ENCODE measurements at regions not wholly inside any gene's neighbourhood (a gene's known extent, or its start where the extent isn't known, plus 50 kb on each side); places are given as distances from the start of the nearest gene placed in this dataset.
"Not testable (repeated sequence)": the region's sequence is repeated elsewhere in the genome, so short reads cannot be mapped to it uniquely, and the experiment has no call there.

DNA sequence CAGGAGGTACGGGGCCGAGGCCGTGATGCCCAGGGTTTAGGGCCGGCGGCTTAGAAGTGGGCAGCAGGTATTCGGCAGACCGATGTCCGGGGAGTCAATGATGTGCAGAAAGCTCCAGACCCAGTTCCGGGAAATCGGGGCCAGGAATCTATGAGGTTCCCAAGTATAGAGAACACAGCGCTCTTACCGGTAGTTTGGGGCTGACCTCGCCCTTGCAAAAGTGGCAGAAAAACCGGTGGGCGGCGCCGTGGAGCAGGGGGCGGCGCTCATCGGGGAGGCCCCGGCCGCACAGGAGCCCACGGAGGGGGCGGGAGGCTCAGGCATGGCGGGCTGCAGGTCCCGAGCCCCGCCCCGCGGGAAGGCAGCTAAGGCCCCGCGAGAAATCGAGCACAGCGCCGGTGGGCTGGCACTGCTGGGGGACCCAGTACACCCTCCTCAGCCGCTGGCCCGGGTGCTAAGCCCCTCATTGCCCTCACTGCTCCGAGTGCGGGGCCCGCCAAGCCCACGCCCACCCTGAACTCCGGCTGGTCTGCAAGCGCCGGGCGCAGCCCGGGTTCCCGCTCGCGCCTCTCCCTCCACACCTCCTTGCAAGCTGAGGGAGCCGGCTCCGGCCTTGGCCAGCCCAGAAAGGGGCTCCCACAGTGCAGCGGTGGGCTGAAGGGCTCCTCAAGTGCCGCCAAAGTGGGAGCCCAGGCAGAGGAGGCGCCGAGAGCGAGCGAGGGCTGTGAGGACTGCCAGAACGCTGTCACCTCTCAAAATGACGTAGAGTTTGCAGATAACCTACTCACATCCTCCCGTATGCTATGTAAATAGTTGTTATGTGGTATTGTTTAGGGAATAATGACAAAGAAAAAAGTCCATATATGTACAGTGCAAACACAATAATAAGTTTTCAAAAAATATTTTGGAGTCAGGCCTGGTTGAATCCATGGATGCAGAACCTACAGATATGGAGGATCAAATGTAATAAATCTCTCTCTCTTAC, 80.6 kb upstream of the NBPF20 start:
- H2BK5ac ChIP-seq (ENCODE audit: low read length); H2AK5ac ChIP-seq (ENCODE audit: low read length); H3K36me3 ChIP-seq (ENCODE audit: control insufficient read depth, insufficient read depth, low read length): not testable (repeated sequence)

GRCh38 chr1:145504834-145505413, 79.5 kb upstream of the NBPF20 start:
- H4K5ac ChIP-seq (ENCODE audit: low read length); H3K4me1 ChIP-seq (ENCODE audit: control insufficient read depth, low read depth, low read length); H3K79me2 ChIP-seq (ENCODE audit: control insufficient read depth, insufficient read depth, low read length); H3K36me3 ChIP-seq (ENCODE audit: control insufficient read depth, insufficient read depth, low read length); H3K79me1 ChIP-seq (ENCODE audit: low read length); H3K4ac ChIP-seq (ENCODE audit: low read depth, low read length); H2BK15ac ChIP-seq (replicated peaks; ENCODE audit: low read depth); H3K27ac ChIP-seq (ENCODE audit: low read depth, low read length); H3K4me2 ChIP-seq (ENCODE audit: low read length); H2AK5ac ChIP-seq (ENCODE audit: low read length); DNase-seq; H3K23ac ChIP-seq (ENCODE audit: low read length); H3K27me3 ChIP-seq (ENCODE audit: insufficient read depth, low read length, poor library complexity); H3K9ac ChIP-seq (ENCODE audit: low read length); H3K18ac ChIP-seq (ENCODE audit: low read length); H3K4me3 ChIP-seq (ENCODE audit: low read length); H4K8ac ChIP-seq (ENCODE audit: low read depth, low read length); H2BK120ac ChIP-seq (ENCODE audit: low read depth, low read length); H3K56ac ChIP-seq (ENCODE audit: low read length); H2BK5ac ChIP-seq (ENCODE audit: low read length): not testable (repeated sequence)
- no CpG with 5 or more reads among the region's 17 CpGs for WGBS (ENCODE audit: extremely low coverage, insufficient coverage, low lambda C conversion rate)

More for the DNA sequence above, 80.6 kb upstream of the NBPF20 start:
- not testable (repeated sequence) for H3K9ac ChIP-seq (ENCODE audit: low read length); H3K27me3 ChIP-seq (ENCODE audit: insufficient read depth, low read length, poor library complexity); H3K18ac ChIP-seq (ENCODE audit: low read length); H3K4me1 ChIP-seq (ENCODE audit: control insufficient read depth, low read depth, low read length); H3K4ac ChIP-seq (ENCODE audit: low read depth, low read length); H3K56ac ChIP-seq (ENCODE audit: low read length); H3K79me2 ChIP-seq (ENCODE audit: control insufficient read depth, insufficient read depth, low read length); H3K4me3 ChIP-seq (ENCODE audit: low read length); H3K79me1 ChIP-seq (ENCODE audit: low read length); H3K4me2 ChIP-seq (ENCODE audit: low read length); H3K23ac ChIP-seq (ENCODE audit: low read length); H4K5ac ChIP-seq (ENCODE audit: low read length); H2BK120ac ChIP-seq (ENCODE audit: low read depth, low read length); DNase-seq; H3K27ac ChIP-seq (ENCODE audit: low read depth, low read length); H4K8ac ChIP-seq (ENCODE audit: low read depth, low read length); H2BK15ac ChIP-seq (replicated peaks; ENCODE audit: low read depth)
- WGBS (ENCODE audit: extremely low coverage, insufficient coverage, low lambda C conversion rate): no CpG with 5 or more reads among the region's 59 CpGs

GRCh38 chr1:145504310-145504709, 78.9 kb upstream of the NBPF20 start:
- not testable (repeated sequence) for H4K8ac ChIP-seq (ENCODE audit: low read depth, low read length); H3K79me2 ChIP-seq (ENCODE audit: control insufficient read depth, insufficient read depth, low read length); H3K79me1 ChIP-seq (ENCODE audit: low read length); H2BK15ac ChIP-seq (replicated peaks; ENCODE audit: low read depth); H3K4me2 ChIP-seq (ENCODE audit: low read length); DNase-seq; H3K9ac ChIP-seq (ENCODE audit: low read length); H2BK5ac ChIP-seq (ENCODE audit: low read length); H3K4ac ChIP-seq (ENCODE audit: low read depth, low read length); H2AK5ac ChIP-seq (ENCODE audit: low read length); H3K36me3 ChIP-seq (ENCODE audit: control insufficient read depth, insufficient read depth, low read length); H3K56ac ChIP-seq (ENCODE audit: low read length); H3K27ac ChIP-seq (ENCODE audit: low read depth, low read length); H2BK120ac ChIP-seq (ENCODE audit: low read depth, low read length); H3K23ac ChIP-seq (ENCODE audit: low read length); H3K4me3 ChIP-seq (ENCODE audit: low read length); H3K4me1 ChIP-seq (ENCODE audit: control insufficient read depth, low read depth, low read length); H4K5ac ChIP-seq (ENCODE audit: low read length); H3K27me3 ChIP-seq (ENCODE audit: insufficient read depth, low read length, poor library complexity); H3K18ac ChIP-seq (ENCODE audit: low read length)
- no CpG with 5 or more reads among the region's 2 CpGs for WGBS (ENCODE audit: extremely low coverage, insufficient coverage, low lambda C conversion rate)

- not testable (repeated sequence) for H3K4ac ChIP-seq (ENCODE audit: low read depth, low read length); H3K27me3 ChIP-seq (ENCODE audit: insufficient read depth, low read length, poor library complexity); H2BK120ac ChIP-seq (ENCODE audit: low read depth, low read length); H3K56ac ChIP-seq (ENCODE audit: low read length); H3K36me3 ChIP-seq (ENCODE audit: control insufficient read depth, insufficient read depth, low read length); H3K4me2 ChIP-seq (ENCODE audit: low read length); H2AK5ac ChIP-seq (ENCODE audit: low read length); H2BK5ac ChIP-seq (ENCODE audit: low read length); H3K18ac ChIP-seq (ENCODE audit: low read length); H3K27ac ChIP-seq (ENCODE audit: low read depth, low read length); H3K9ac ChIP-seq (ENCODE audit: low read length); H2BK15ac ChIP-seq (replicated peaks; ENCODE audit: low read depth); H4K5ac ChIP-seq (ENCODE audit: low read length); H3K4me1 ChIP-seq (ENCODE audit: control insufficient read depth, low read depth, low read length); H3K23ac ChIP-seq (ENCODE audit: low read length); DNase-seq; H4K8ac ChIP-seq (ENCODE audit: low read depth, low read length); H3K79me1 ChIP-seq (ENCODE audit: low read length); H3K79me2 ChIP-seq (ENCODE audit: control insufficient read depth, insufficient read depth, low read length); H3K4me3 ChIP-seq (ENCODE audit: low read length)
- WGBS (ENCODE audit: extremely low coverage, insufficient coverage, low lambda C conversion rate): no CpG with 5 or more reads among the region's 5 CpGs
These were observed 74.8 kb upstream of the NBPF20 start for GRCh38 chr1:145500251-145500650.

DNA sequence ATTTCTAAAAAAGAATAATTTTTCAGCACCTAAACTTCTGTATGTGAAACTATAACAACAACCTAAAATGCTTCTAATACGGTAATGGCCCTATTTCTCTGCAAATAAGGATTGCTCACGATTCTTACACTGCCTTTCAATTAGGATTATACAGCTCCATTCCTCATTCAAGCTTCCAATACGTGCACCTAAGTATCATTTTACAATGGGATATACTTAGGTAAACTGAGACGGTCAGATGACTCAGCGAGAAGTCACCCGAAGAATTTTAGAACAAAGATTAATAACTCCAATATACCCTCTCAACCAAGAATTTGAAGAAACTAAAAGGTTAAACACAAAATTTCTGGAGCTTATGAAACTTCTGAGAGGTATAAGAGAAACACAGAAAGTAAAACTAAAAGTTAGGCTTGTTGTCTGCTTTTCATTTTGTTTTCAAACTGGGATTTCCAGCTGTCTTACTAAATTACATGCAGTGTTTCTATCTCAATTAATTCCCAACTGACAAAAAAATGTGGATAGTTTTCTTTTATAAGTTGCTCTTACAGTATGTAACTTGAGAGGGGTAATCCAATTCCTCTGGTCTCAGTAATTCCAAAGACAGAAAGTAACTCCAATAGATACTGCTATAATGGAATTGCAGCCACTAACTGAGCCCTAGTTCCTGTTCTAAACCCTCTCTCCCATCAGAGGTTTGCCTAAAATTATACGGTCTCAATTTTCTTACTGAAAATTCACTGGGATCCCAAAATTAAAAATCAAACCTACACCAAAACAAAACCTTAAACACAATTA, 69.9 kb upstream of the NBPF20 start:
- not testable (repeated sequence) for H2BK5ac ChIP-seq (ENCODE audit: low read length); H2BK120ac ChIP-seq (ENCODE audit: low read depth, low read length); H3K36me3 ChIP-seq (ENCODE audit: control insufficient read depth, insufficient read depth, low read length); H2AK5ac ChIP-seq (ENCODE audit: low read length); H2BK15ac ChIP-seq (replicated peaks; ENCODE audit: low read depth); H3K79me1 ChIP-seq (ENCODE audit: low read length); H3K4ac ChIP-seq (ENCODE audit: low read depth, low read length); H3K56ac ChIP-seq (ENCODE audit: low read length); H3K4me1 ChIP-seq (ENCODE audit: control insufficient read depth, low read depth, low read length); H3K4me2 ChIP-seq (ENCODE audit: low read length); H3K27ac ChIP-seq (ENCODE audit: low read depth, low read length); H3K9ac ChIP-seq (ENCODE audit: low read length); H4K8ac ChIP-seq (ENCODE audit: low read depth, low read length); H3K23ac ChIP-seq (ENCODE audit: low read length); H3K79me2 ChIP-seq (ENCODE audit: control insufficient read depth, insufficient read depth, low read length); H4K5ac ChIP-seq (ENCODE audit: low read length); DNase-seq; H3K4me3 ChIP-seq (ENCODE audit: low read length); H3K18ac ChIP-seq (ENCODE audit: low read length); H3K27me3 ChIP-seq (ENCODE audit: insufficient read depth, low read length, poor library complexity)
- no CpG with 5 or more reads among the region's 7 CpGs for WGBS (ENCODE audit: extremely low coverage, insufficient coverage, low lambda C conversion rate)

Measured in mesendoderm (in vitro differentiated cells).